AG04449 (cell line): ENCODE measurements at regions not wholly inside any gene's neighbourhood (a gene's known extent, or its start where the extent isn't known, plus 50 kb on each side); places are given as distances from the start of the nearest gene placed in this dataset.

ENCODE experiments used
- CTCF ChIA-PET: fragments of 350-600 bp; formaldehyde crosslinking; extraction: SDS; loops from one replicate; lab custom pipeline; 2021; ENCODE audit warnings: antibody characterized with exemption; lab: Yijun Ruan, JAX
- POLR2A ChIA-PET: fragments of 400-600, 350-600 bp; formaldehyde crosslinking; extraction: SDS; loops from one replicate; lab custom pipeline; 2020; ENCODE audit warnings: antibody characterized with exemption, inconsistent platforms; lab: Yijun Ruan, JAX
- DNase-seq: peaks from one replicate; pipeline ENCODE4 v3.0.0-alpha.2; 2010; ENCODE audit warnings: low read depth, low spot score
- H3K4me3 ChIP-seq: 2 replicates; pipeline ENCODE4 v1.5.1; 2011; ENCODE audit warnings: low read depth, mild to moderate bottlenecking, control low read depth, low read length
- TF ChIP-seq, protein P1 (sequence below): IDR thresholded peaks from one replicate; pipeline ENCODE4 v1.5.1; 2011; ENCODE audit warnings: mild to moderate bottlenecking, moderate library complexity, low read length, control low read depth, inconsistent platforms; ENCODE audit not compliant: insufficient read depth; ENCODE audit errors: missing control alignments

DNA sequence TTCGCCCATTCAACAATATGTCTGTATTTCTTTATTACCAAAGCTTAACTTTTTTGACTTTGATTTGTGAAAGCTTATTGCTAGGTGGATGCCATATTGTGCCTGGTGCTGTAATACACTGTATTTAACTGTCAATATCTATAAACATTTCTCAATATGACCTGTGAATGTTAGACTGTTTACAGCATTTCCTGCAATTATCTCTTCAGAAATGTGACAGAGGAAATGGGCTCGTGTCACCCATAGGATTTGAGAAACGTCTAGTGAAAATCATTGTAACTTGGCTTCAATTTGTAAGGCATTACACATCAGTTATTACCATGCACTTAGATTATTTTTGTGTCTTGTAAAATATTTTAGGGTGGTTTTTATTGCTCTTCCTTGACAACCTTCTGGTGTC lies 237.8 kb upstream of the ADGRL2 start:
- TF ChIP-seq, protein P1, sequence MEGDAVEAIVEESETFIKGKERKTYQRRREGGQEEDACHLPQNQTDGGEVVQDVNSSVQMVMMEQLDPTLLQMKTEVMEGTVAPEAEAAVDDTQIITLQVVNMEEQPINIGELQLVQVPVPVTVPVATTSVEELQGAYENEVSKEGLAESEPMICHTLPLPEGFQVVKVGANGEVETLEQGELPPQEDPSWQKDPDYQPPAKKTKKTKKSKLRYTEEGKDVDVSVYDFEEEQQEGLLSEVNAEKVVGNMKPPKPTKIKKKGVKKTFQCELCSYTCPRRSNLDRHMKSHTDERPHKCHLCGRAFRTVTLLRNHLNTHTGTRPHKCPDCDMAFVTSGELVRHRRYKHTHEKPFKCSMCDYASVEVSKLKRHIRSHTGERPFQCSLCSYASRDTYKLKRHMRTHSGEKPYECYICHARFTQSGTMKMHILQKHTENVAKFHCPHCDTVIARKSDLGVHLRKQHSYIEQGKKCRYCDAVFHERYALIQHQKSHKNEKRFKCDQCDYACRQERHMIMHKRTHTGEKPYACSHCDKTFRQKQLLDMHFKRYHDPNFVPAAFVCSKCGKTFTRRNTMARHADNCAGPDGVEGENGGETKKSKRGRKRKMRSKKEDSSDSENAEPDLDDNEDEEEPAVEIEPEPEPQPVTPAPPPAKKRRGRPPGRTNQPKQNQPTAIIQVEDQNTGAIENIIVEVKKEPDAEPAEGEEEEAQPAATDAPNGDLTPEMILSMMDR: no peak
- POLR2A ChIA-PET: no interaction called here

DNA sequence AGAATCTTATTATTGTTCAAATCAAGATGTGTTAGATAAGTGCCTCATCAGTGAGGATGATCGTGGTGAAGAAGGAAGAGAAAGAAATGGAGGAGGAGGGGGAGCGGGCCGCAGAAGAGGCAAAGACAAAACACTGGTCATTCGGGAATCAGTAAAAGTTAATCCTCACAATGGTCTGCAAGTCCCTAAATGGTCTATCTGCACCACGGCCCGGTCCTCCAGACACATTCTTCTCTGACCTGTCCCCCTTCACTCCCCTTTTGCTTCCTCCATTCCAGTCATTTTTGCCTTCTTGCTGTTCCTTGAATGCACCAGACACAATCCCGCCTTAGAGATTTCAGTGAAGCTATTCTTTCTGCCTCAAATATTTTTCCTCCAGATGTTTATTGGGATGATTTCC lies 240.1 kb upstream of the ADGRL2 start:
- no peak overlapping the region for H3K4me3 ChIP-seq
- POLR2A ChIA-PET: no interaction called here
- DNase-seq: no peak
- CTCF ChIA-PET: no interaction called here
- TF ChIP-seq, protein P1: no peak

More for the DNA sequence above, 237.8 kb upstream of the ADGRL2 start:
- CTCF ChIA-PET: no interaction called here
- DNase-seq: no peak
- H3K4me3 ChIP-seq: no peak overlapping the region

DNA sequence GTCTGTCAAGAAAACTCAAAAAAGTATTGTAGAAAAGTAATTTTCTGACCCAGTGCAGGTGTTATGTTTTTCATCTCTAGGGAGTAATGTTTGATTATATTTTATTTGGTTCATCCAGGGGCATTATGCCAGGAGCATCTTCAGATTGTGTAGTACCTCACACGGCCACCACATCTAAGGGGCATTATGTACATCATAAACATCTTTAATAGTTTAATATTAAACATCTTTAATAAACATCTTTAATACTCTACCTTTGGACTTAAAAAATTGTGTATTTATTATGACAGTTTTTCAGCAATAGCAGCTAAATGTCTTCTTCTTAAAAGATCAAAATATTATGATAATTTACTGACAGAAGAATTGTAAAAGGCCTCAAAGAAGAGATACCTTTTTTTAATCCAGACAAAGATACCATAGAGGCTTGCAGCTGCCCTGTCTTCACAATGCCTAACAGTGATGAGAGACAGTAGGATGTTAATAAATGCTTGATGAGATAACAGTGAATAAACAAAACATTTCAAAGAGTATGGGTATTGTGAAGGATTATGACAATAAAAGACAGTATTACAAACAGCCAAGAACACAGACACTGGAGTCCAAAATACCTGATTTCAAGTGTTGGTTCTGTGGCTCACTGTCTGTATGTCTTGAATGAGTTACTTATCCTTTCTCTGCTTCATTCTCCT lies 240.9 kb upstream of the ADGRL2 start:
- DNase-seq: no peak
- CTCF ChIA-PET: interaction anchor here (1.4 kb wide), 1 partner anchor 10 kb away, joined by 4 read pairs; no protein-coding TSS in a partner anchor
- POLR2A ChIA-PET: no interaction called here
- no peak overlapping the region for H3K4me3 ChIP-seq
- TF ChIP-seq, protein P1: no peak

DNA sequence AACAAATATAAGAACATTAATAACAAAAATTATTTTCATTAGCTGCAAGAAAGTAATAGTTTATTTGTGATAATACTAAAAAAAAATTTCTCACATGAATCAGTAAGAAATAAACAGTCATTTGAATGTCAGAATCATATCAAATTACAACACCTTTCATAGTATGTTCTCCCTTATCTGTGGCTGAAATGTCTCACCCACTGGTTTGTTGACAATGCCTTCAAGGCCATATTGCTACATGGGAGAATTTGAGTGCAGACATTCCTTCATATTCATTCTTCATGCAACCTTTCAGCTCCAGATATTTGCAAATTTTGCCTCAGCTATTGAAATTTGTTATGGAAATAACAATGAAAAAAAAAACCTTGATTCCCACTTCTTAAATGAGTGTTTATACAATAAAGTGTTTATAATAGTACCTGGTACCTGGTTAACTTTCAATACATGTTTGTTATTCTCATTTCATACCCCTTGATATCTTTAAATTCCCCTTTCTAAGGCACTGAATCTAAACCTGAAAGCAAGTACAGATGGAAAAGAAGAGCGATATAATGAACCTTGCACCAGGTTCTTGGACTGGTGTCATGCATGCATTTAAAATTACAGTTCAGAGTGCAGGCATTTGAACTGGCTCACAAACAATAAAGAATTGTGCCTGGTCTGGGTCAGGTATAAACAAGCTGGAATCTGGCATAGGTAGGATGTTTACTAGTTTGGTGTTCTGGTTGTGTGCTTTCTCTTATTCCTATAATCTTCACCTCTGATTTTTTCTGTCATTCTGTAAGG lies 242.2 kb upstream of the ADGRL2 start:
- DNase-seq: no peak
- no peak overlapping the region for H3K4me3 ChIP-seq
- TF ChIP-seq, protein P1: no peak
- CTCF ChIA-PET: interaction anchor here (1.1 to 1.6 kb wide), 3 partner anchors 8 to 202 kb away, joined by 3 to 4 read pairs (median 4); no protein-coding TSS in a partner anchor
- POLR2A ChIA-PET: no interaction called here

DNA sequence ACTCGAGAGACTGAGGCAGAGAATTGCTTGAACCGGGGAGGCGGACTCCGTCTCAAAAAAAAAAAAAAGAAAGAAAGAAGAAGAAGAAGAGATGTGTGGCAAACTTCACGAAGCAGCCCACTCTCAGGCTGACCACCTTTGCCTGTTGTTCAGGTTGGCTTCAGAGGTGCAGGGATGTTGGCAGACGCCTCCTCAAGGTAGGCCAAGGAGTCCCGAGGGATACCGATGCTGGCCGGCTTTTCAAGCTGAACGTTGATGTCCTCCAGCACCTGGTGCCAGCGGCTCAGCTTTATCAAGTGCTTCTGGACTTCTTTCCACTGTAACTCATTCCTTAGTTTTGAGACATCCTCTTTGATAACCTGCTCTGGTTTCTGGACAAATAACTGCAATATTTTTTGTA lies 243.8 kb upstream of the ADGRL2 start:
- ChIA-PET CTCF (interaction anchor here (1.6 kb wide), 1 partner anchor 203 kb away, joined by 4 read pairs; no protein-coding TSS in a partner anchor), POLR2A (no interaction called here)
- no peak overlapping the region for H3K4me3 ChIP-seq
- no peak for DNase-seq
- TF ChIP-seq, protein P1: no peak

DNA sequence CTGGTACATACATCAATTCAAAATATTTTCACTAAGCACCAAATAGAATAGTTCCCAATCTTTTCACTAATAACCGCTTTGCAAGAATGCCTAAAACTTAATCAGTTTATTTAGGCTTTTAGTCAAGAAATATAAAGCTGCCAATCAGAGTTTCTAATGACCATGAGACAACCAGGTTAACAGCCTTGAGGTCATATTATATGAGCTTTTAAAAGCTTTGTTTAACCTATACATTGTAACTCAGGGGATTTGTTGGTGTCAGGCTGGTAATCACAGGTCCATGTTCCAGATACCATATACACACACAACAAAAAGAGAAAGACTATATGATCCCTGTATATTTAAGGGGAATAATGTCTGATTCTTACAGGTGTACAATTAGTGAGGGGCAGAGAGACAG lies 246.2 kb upstream of the ADGRL2 start:
- no peak overlapping the region for H3K4me3 ChIP-seq
- TF ChIP-seq, protein P1: no peak
- ChIA-PET CTCF (no interaction called here), POLR2A (no interaction called here)
- no peak for DNase-seq
